Uterus (tissue), 2 donors: ENCODE measurements at regions not wholly inside any gene's neighbourhood (a gene's known extent, or its start where the extent isn't known, plus 50 kb on each side); places are given as distances from the start of the nearest gene placed in this dataset.

Experiments
- POLR2A ChIP-seq, 2 donors: fragments of 450-650 bp; IDR thresholded peaks; one replicate each; pipeline ENCODE4 v1.6.1; 2016; ENCODE audit warnings: antibody characterized with exemption in 2 of 2, mild to moderate bottlenecking in 1 of 2, moderate library complexity in 1 of 2
- TF ChIP-seq, protein P1 (sequence below), 4 experiments: fragments of 200-600 bp in 2 of 4; fragments of 450-650 bp in 2 of 4; sonication (generic) in 2 of 4; IDR thresholded peaks; one replicate each; pipeline ENCODE4 v1.5.1; 2016 to 2019; ENCODE audit warnings: antibody characterized with exemption in 4 of 4, mild to moderate bottlenecking in 2 of 4, moderate library complexity in 1 of 4

DNA sequence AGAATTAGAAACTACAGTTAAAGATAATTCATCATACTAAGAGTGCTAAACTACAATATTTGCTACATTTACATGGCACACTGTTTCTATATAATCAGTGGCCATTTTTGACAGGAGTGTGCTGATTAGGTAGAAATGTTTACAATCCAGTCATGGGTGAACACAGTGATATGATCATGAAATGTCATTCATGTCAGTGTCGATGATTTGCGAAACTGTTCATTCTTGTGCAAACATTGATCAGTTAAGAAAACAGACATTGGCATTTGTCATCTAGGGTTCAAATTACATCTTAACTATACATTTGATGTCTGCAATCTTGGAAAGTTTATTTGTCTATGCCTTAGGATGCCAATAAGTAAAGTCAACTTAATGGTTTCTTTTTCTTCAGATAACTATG, 474.9 kb downstream of the DOK5 start:
- TF ChIP-seq, protein P1, sequence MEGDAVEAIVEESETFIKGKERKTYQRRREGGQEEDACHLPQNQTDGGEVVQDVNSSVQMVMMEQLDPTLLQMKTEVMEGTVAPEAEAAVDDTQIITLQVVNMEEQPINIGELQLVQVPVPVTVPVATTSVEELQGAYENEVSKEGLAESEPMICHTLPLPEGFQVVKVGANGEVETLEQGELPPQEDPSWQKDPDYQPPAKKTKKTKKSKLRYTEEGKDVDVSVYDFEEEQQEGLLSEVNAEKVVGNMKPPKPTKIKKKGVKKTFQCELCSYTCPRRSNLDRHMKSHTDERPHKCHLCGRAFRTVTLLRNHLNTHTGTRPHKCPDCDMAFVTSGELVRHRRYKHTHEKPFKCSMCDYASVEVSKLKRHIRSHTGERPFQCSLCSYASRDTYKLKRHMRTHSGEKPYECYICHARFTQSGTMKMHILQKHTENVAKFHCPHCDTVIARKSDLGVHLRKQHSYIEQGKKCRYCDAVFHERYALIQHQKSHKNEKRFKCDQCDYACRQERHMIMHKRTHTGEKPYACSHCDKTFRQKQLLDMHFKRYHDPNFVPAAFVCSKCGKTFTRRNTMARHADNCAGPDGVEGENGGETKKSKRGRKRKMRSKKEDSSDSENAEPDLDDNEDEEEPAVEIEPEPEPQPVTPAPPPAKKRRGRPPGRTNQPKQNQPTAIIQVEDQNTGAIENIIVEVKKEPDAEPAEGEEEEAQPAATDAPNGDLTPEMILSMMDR (IDR thresholded peaks at IDR 0.05), result no peak
- no peak for TF ChIP-seq POLR2A (IDR thresholded peaks at IDR 0.05)
